Anterior cingulate cortex (tissue), 58 donors: ENCODE measurements at regions not wholly inside any gene's neighbourhood (a gene's known extent, or its start where the extent isn't known, plus 50 kb on each side); places are given as distances from the start of the nearest gene placed in this dataset.
A peak's percentile ranks its signal among the peaks of the same experiment; 100 is the strongest.
"Not testable (repeated sequence)": the region's sequence is repeated elsewhere in the genome, so short reads cannot be mapped to it uniquely, and the experiment has no call there.

Source experiments
- DNase-seq, 58 donors: peaks; one replicate each; lab custom pipeline; 2025; lab: John Stamatoyannopoulos, UW

DNA sequence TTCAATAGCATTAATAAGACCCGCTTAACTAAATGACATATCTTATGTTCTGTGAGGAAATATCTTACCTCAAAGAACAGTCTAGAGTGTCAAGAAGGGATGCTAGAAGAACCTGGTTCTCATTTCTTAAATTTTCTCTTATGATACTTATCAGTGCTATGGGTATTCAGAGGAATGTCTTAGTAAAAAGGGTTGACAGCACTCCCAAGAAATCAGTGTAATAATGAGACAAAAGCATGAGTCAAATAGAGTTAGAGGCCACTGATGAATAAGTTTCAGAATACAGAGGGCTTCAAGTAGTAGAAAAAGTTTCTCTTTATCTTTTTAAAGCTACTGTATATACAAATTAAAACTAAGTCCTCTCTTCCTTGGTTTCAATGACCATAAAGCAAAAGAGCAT is 242.8 kb downstream of the GJA1 start:
- DNase-seq, result no peak

DNA sequence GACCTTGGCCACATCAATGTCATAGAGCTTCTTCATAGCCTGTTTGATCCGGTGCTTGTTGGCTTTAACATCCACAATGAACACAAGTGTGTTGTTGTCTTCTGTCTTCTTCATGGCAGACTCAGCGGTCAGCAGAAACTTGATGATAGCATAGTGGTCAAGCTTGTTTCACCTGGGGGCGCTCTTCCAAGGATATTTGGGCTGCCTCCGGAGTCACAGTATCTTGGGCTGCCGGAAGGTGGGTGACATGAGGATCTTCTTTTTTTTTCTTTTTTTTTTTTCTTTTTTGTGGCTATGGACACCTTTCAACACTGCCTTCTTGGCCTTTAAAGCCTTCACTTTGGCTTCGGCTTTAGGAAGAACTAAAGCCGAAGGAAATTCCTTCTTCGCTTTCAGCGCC is 244.6 kb downstream of the GJA1 start:
- DNase-seq, result no peak

DNA sequence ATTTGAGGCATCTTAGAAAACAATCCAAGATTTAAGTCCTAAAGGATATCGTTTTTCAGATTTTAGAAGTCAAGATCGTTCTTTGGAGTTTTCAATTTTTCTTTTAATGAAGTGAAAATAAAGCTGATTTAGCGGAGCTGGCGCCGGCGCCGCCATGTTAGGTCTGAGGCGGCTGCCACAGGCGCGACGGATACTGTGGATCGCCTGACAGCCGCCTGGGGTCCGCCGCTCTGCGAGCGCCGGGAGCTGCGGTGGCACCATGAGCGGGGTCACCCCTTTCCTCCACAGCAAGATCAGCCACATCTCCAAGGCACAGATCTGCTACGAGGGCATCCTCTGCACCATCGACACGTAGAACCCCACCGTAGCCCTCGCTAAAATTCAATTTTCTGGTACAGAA is 247.2 kb downstream of the GJA1 start:
- no peak for DNase-seq

DNA sequence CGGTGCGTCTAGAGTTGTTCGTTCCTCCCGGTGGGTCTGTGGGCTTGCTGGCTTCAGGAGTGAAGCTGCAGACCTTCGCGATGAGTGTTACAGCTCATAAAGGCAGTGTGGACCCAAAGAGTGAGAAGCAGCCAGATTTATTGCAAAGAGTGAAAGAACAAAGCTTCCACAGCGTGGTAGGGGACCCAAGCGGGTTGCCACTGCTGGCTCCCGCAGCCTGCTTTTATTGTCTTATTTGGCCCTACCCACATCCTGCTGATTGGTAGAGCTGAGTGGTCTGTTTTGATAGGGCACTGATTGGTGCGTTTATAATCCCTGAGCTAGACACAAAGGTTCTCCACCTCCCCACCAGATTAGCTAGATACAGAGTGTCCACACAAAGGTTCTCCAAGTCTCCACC is 250.4 kb downstream of the GJA1 start:
- not testable (repeated sequence) for DNase-seq

DNA sequence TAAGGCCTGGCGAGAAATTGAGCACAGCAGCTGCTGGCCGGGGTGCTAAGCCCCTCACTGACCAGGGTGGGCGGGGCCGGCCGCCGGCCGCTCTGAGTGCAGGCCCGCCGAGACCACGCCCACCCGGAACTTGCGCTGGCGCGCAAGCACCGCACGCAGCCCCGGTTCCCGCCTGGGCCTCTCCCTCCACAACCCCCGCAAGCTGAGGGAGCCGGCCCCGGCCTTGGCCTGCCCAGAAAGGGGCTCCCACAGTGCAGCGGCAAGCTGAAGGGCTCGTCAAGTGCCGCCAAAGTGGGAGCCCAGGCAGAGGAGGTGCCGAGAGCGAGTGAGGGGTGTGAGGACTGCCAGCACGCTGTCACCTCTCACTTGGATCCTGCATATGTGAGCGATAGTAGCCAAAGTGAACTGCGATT is 251.2 kb downstream of the GJA1 start:
- DNase-seq, result no peak

DNA sequence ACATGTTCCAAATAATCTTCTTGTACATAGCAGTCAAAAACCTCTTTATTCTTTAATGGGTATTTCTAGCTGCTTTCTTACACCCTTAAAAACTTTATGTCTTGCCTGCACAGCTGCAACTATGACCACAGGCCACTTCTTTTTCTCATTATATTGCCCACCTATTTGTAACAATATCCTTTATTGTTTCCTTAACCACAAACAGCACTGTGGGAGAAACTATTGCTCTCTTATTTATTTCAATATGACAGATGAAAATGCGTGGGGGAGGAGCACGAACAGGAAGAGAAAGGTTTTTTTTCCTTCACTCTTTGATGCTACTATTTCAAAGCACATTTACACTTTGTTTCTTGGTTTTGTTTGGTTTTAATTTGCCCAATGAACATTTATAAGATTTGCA is 253.5 kb downstream of the GJA1 start:
- no peak for DNase-seq

DNA sequence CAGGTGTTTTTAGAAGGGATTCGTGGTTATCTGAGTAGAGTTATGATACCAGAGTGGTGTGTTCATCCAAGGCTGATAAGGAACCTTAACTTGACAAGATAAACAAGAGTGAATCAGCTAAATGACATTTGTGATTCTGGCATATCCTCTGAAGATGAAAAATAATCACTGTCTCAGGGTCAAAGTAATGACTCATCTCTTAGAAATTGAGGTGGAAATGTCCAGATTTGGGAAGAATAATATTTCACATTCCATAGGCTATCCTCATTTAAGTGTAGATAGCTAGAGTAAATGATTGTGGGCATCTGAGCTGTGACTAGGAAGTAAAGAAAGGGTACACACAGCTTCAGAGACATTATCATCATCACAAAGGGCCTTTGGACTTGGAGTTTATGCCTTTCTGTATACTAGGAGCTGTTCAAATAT is 255.7 kb downstream of the GJA1 start:
- DNase-seq, result no peak

DNA sequence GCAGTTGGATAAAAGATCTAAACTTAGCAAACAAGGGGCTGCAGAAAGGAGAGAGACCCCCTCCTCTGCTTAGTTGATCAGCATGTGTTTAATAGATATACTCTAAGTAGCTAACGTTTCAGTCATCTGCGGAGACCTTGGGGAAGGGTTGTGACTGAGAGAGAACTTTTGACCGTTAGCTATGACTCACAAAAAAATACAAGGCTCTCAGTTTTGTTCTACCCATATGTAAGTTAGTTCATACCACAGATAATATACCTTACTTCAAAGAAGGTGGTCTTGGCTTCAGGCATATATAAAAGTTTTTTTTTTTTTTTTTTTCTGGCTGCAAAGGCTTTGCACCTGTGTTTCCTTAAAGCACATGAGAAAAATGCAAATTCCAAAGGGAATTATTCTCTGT is 258.9 kb downstream of the GJA1 start:
- no peak for DNase-seq

DNA sequence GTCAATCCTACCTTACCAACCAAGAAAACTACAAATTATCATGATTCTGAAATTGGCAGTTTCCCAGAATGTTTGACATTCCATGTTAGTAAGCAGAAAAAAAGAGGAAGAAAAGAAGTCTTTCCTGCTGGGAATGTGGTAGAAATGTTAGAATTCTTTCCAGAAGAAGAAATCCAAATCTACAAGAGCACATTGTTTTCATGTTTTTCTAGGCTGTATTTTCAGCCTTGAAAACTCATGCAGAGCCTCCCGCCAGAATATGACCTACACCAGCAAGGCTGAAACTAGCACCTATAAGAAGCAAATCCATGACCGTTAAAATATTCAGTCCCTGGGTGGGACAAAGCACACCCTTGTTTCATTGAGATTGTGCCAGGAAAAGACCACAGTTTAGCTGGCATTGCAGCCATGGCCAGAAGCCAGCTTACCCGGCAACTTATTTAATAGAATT is 259.4 kb downstream of the GJA1 start:
- DNase-seq, result peak in 2 of 58 donors; percentile 1 to 4

DNA sequence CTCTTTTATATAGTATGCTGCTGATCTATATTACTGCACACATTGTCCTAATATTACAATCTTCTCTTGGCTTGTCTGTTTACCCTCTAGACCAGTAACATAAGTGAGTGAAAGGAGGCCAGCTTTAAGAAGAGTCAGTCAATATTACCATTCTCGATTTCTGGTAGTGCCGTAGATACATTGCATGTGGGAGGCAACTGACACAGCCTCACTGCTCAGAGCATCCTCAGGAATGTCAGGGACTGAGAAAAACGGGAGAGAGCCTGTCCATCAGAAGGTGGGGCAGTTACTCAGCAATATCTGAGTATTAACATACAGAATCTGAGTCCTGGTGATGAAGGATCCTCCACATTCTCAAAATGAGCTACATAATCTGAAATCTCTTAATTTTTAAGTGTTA is 259.9 kb downstream of the GJA1 start:
- no peak for DNase-seq

DNA sequence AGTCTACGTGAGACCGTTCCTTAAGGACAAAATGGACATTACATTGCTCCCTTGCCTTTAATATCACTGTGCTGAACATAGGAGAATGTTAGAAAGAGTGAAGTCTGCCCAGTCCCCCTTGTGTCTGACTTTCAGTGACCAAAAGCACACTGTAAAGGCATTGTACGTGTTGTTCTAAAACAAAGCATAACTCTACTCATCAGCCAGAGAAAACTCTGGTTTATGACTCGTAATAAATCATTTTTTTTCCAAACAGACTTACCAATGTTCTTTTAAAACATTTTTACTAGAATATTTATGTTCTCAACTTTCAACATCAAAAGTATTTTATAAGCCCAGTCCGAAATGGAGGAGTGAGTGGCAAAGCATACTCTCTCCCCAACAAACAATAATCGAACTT is 262.5 kb downstream of the GJA1 start:
- no peak for DNase-seq

DNA sequence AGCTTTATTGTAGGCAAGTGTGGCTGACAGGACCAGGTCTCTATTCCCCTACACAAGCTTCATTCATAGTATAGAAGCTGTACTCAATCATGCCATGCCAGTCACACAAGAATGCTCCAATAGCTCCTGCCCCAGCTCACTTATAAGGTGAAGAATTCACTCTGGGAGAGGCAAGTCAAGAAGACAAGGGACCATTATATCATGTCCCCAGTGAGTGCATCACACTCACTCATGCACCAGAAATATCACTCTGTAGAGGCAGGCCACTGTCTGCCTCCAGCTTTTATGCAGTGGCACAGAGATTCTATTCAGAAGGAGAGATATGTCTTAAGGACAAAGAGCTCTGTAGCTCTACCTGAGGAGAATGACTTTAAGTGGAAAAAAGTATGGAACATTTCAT is 263.2 kb downstream of the GJA1 start:
- DNase-seq, result no peak

DNA sequence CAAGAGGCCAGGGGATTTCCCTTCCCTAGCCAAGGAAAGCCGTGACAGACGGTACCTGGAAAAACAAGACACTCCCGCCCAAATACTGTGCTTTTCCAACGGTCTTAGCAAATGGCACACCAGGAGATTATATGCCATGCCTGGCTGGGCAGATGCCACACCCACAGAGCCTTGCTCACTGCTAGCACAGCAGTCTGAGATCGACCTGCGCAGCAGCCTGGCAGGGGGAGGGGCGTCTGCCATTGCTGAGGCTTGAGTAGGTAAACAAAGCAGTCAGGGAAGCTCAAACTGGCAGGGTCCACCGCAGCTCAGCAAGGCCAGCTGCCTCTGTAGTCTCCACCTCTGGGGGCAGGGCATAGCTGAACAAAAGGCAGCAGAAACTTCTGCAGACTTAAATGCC is 267.7 kb downstream of the GJA1 start:
- DNase-seq, result not testable (repeated sequence)

DNA sequence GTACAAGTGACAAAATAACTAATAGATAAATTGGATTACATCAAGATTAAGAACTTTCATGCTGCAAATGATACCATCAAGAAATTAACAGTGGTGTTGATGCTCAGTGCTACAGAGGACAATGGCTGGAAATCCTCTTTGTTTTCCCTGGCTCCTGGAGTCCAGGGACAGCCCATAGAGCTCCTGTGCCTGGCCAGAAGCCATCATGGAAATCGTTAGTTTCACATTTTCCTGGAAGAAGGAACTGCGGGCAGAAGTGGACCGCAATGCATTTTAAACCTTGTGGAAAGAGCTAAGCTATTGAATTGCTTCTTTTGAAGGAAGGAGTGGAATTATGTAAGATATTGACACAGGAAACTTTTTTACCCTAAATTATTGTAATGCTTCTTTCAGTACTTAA is 276.0 kb downstream of the GJA1 start:
- DNase-seq, result no peak

DNA sequence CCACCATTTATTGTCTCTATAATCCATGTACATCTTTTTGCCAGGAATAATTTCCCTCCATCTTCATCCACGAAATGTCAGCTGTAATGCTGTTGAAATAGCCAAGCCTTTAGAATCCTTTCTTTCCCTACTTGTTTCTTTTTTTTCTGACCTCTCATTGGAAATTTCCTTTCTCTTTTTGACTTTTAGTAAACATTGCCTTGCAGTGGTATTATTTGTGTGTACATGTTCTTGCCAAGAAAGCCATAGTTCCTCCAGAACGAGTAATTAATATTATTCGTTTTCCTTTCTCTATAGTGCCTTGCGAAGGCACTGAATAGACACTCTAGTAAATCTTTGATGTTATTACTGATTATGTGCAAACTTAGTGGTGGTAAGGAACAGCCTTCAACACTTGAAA is 282.2 kb downstream of the GJA1 start:
- DNase-seq, result no peak

DNA sequence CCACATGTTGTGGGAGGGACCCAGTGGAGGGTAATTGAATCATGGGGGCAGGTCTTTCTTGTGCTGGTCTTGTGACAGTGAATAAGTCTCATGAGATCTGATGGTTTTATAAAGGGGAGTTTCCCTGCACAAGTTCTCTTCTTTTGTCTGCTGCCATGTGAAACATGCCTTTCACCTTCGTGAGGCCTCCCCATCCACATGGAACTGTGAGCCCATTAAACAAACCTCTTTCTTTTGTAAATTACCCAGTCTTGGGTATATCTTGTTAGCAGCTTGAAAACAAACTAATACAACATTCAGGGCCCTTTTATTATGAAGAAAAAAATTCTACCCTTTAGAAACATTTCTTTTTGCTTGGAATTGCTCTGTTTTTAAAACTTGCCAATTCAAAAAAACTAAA is 285.4 kb downstream of the GJA1 start:
- DNase-seq, result not testable (repeated sequence)

DNA sequence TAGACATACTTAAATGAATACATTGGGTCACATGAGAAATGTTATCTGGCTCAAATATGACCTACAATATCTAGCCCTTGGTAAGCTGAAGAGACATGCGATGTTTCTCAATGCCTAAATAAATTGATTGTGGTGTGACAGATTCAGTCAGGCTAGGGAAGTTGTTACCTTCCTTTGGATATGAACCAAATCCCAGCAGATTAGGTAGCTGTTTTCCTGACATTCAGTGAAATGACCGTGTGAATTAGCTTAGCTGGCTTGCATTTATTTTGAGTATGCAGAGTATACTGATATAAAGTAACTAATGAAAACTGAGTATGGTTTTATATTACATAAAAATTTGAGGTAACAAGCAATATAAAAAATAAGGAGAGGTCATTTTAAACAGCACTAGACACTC is 288.2 kb downstream of the GJA1 start:
- no peak for DNase-seq

DNA sequence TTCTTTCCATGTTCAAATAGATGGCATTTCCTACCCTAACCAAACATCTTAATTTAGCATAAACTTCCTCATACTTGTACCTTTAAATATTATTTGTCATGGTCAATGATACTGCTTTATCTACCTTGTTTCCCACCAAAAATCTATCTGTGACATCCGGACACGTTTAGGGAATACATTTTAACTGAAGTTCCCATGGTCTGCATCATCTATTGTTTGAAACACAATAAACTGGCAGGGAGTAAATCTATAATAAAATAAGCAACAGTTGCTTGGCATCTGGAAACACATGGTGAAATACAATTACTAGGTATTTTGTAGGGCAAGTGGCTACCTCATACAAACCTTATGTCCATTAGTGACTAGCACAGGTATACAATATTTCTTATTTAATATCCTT is 289.1 kb downstream of the GJA1 start:
- DNase-seq, result no peak

DNA sequence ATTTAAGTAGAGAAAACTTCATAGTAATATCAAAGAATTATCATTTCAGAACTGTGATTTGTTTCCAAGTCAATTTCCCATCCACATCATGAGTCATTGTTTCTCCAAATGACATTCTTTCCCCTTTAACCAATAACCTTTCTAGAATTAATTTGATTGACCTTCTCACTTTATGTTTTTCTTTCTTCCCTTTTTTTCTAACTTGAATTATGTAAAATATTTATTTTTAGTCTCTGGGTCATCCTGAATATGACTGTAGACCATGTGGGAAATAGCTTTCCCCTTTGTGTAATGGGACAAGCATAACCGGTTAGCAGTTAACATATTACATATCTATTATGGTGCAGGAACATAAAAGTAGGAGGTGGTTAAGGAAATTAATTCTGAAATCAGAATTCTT is 291.1 kb downstream of the GJA1 start:
- no peak for DNase-seq

DNA sequence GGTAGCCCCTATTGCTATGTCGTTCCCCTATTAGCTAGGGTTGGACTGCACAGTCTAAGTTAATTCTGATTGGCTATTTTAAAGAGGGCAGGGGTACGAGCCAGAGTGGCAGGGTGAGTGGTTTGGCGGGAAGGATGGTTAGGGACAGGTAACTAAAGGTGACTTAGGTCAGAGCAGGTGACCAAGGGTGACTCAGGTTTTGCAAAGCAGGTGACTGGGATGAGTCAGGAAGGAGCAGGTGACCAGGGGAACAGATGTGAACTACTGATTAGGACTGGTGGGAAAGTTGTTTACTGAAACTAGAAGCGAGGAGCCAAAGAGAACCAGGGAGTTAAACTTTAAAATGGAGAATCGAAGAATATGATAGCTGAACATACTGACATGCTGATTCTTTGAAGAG is 295.2 kb downstream of the GJA1 start:
- no peak for DNase-seq

DNA sequence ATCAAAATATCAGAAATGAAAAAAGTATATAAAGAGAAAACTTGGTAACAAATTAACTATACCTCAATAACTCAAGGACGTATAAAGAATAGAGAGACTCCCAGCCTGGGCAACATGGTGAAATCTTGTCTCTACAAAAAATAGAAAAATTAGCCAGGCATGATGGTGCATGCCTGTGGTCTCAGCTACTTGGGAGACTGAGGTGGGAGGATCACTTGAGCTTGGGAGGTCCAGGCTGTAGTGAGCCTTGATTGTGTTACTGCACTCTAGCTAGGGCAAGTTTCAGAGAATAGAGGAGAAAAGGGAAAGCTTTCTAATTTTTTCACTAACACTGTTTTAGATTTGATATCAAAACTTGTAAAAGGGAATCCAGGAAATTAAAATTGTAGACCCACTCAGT is 295.9 kb downstream of the GJA1 start:
- DNase-seq, result no peak

DNA sequence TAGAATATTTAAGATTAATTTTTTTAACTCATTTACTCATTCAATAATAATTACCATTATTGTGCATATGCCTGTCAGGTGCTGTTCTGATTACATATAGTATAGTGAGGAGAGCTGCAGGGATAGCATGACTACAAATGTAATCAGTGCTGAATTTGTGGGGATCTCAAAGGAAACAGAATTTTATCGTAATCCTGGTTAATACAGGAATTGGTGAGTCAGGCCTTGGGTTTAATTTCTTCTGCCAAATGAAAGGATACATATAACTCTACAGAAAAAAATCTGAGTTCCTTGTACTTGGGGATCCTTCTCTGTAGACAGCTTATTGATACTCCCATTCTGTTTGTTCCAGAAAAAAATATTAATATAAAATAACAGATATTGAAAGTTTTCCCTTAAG is 297.2 kb downstream of the GJA1 start:
- no peak for DNase-seq

DNA sequence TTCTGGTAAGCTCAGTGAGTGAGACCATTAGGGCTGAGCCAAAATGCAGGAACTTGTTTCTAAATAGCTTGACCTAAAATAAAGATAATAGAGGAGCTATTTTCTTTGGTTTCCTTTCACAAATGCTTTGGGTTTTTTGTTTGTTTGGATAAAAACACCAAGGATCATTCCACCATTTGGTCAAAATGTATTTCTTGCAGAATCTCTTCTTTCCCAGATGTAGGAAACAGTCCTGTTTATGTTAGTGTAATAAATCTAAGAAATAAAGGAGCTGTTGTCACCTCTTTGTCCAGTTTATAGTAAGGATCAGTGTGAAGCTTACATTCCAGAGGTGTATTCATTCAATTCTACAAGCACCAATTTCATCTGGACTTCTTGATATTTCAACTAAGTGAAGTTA is 297.8 kb downstream of the GJA1 start:
- DNase-seq, result peak in 1 of 58 donors; percentile 14

DNA sequence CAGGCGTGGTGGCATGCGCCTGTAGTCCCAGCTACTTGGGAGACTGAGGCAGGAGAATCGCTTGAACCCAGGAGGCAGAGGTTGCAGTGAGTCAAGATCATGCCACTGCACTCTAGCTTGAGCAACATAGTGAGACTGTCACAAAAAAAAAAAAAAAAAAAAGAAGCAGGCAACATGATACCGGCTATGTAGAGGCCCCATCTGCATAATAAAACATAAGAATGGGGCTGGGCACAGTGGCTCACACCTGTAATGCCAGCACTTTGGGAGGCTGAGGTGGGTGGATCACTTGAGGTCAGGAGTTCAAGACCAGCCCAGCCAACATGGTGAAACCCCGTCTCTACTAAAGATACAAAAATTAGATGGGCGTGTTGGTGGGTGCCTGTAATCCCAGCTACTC is 304.7 kb downstream of the GJA1 start:
- not testable (repeated sequence) for DNase-seq
